Sigmoid colon (tissue), 6 donors: ENCODE measurements at regions not wholly inside any gene's neighbourhood (a gene's known extent, or its start where the extent isn't known, plus 50 kb on each side); places are given as distances from the start of the nearest gene placed in this dataset.

Experiments used
- DNase-seq: peaks from one replicate; pipeline ENCODE4 v3.0.0-alpha.2; 2019
- H3K27ac ChIP-seq, 4 donors: fragments of 200-600 bp; sonication (generic); one replicate each; pipeline ENCODE4 v1.5.1; 2016 to 2019; ENCODE audit warnings: mild to moderate bottlenecking in 1 of 4
- H3K27me3 ChIP-seq, 3 donors: fragments of 200-600 bp; sonication (generic); one replicate each; pipeline ENCODE4 v1.5.1; 2019; ENCODE audit warnings: mild to moderate bottlenecking in 1 of 3
- H3K36me3 ChIP-seq, 4 donors: fragments of 200-600 bp; sonication (generic); one replicate each; pipeline ENCODE4 v1.5.1; 2016 to 2019
- H3K4me1 ChIP-seq, 4 donors: fragments of 200-600 bp; sonication (generic); one replicate each; pipeline ENCODE4 v1.5.1; 2017 to 2019
- H3K4me3 ChIP-seq, 4 donors: fragments of 200-600 bp; sonication (generic); one replicate each; pipeline ENCODE4 v1.5.1; 2017 to 2019; ENCODE audit warnings: mild to moderate bottlenecking in 2 of 4, moderate library complexity in 1 of 4
- H3K9me3 ChIP-seq, 4 donors: fragments of 200-600 bp in 3 of 4; sonication (generic) in 3 of 4; one replicate each; pipeline versions ENCODE4 v1.5.1 to v1.6.1; 2013 to 2019
- CTCF ChIP-seq, 4 experiments: fragments of 450-650 bp in 3 of 4; fragments of 200-600 bp in 1 of 4; IDR thresholded peaks; one replicate each; pipeline ENCODE4 v1.5.1; 2016 to 2019; ENCODE audit warnings: antibody characterized with exemption in 4 of 4, mild to moderate bottlenecking in 3 of 4, moderate library complexity in 2 of 4
- EP300 ChIP-seq, 4 donors: sonication (generic); formaldehyde crosslinking; IDR thresholded peaks; one replicate each; pipeline ENCODE4 v1.6.1; 2017; ENCODE audit warnings: antibody characterized with exemption in 4 of 4
- POLR2A ChIP-seq, 2 donors: fragments of 450-650 bp; IDR thresholded peaks; one replicate each; pipeline ENCODE4 v1.6.1; 2016; ENCODE audit warnings: antibody characterized with exemption in 2 of 2, mild to moderate bottlenecking in 2 of 2, moderate library complexity in 2 of 2
- POLR2AphosphoS5 ChIP-seq, 4 donors: sonication (generic); formaldehyde crosslinking; IDR thresholded peaks; one replicate each; pipeline ENCODE4 v1.6.1; 2017; ENCODE audit warnings: antibody characterized with exemption in 4 of 4
- WGBS, 2 donors: extraction: QIAGEN DNeasy Blood & Tissue Kit; methylation state at CpG; one replicate each; pipeline ENCODE4 v1.1.7; 2013; 5-methylcytosine and 5-hydroxymethylcytosine counted together
- intact Hi-C: fragments of 100-400 bp; cut with DNase I; formaldehyde crosslinking; loops from one replicate; pipeline ENCODE4 v1.15.1; 2023
- donor health status: healthy with polysubstance abuse.
- donor health status: healthy.

GRCh38 chr5:171600741-171601265, 181.4 kb downstream of the FGF18 start:
- Histone ChIP-seq H3K4me3 (no peak overlapping the region), H3K36me3 (no peaks in the 10 kb centered on the region), H3K27me3 (no peaks in the 10 kb centered on the region), H3K27ac (no peak overlapping the region), H3K4me1 (peaks cover 0 to 6% (median 0%) of the 10 kb centered on the region in 4 donors), H3K9me3 (no peaks in the 10 kb centered on the region)
- WGBS, 2 donors, result 20 to 22% methylated on average over 8 of the region's 8 CpGs
- intact Hi-C loops, result loop anchor here (10.0 kb wide), 1 partner anchor 176 kb away; no protein-coding TSS in a partner anchor
- DNase-seq, result no peak
- TF ChIP-seq EP300 (IDR thresholded peaks at IDR 0.05), result no peak
- TF ChIP-seq CTCF (IDR thresholded peaks at IDR 0.05), result no peak
- TF ChIP-seq POLR2AphosphoS5 (IDR thresholded peaks at IDR 0.05), result no peak
- TF ChIP-seq POLR2A (IDR thresholded peaks at IDR 0.05), result no peak

GRCh38 chr5:171601266-171601881, 181.9 kb downstream of the FGF18 start:
- Histone ChIP-seq H3K4me1 (peaks cover 0 to 1% (median 0%) of the 10 kb centered on the region in 4 donors), H3K27ac (no peak overlapping the region), H3K27me3 (no peaks in the 10 kb centered on the region), H3K9me3 (no peaks in the 10 kb centered on the region), H3K4me3 (no peak overlapping the region), H3K36me3 (no peaks in the 10 kb centered on the region)
- intact Hi-C loops, result loop anchor here (10.0 kb wide), 1 partner anchor 177 kb away; no protein-coding TSS in a partner anchor
- DNase-seq, result no peak
- 38 to 48% methylated on average over 9 of the region's 9 CpGs for WGBS, 2 donors
- TF ChIP-seq POLR2AphosphoS5 (IDR thresholded peaks at IDR 0.05) (no peak), POLR2A (IDR thresholded peaks at IDR 0.05) (no peak), CTCF (IDR thresholded peaks at IDR 0.05) (no peak), EP300 (IDR thresholded peaks at IDR 0.05) (no peak)

DNA sequence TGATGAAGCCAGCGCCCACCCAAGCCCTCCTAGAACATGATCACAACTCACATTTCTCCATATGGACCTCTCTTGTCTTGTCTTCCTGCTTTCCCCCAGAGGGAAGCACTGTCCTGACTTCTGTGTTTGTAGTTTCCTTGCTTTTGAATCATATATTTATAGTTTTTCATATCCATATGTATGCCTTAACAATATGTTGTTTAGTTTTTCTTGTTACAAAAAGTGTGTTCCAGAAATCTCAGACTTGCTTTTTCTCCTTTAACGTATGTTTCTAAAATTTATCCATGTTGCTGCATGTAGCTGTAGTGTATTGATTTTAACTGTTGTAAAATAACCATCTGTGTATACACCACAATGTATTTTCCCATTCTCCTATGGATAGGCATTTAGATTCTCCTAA, 182.0 kb upstream of the SMIM23 start:
- Histone ChIP-seq H3K27me3 (no peaks in the 10 kb centered on the region), H3K4me3 (no peak overlapping the region), H3K27ac (no peak overlapping the region), H3K4me1 (no peaks in the 10 kb centered on the region), H3K36me3 (no peaks in the 10 kb centered on the region), H3K9me3 (peaks cover 0 to 3% (median 0%) of the 10 kb centered on the region in 4 donors)
- 87 to 92% methylated on average over 2 of the region's 2 CpGs for WGBS, 2 donors
- DNase-seq, result no peak
- intact Hi-C loops, result loop anchor here (10.0 kb wide), 1 partner anchor 179 kb away; no protein-coding TSS in a partner anchor
- TF ChIP-seq EP300 (IDR thresholded peaks at IDR 0.05) (no peak), POLR2AphosphoS5 (IDR thresholded peaks at IDR 0.05) (no peak), POLR2A (IDR thresholded peaks at IDR 0.05) (no peak), CTCF (IDR thresholded peaks at IDR 0.05) (no peak)

DNA sequence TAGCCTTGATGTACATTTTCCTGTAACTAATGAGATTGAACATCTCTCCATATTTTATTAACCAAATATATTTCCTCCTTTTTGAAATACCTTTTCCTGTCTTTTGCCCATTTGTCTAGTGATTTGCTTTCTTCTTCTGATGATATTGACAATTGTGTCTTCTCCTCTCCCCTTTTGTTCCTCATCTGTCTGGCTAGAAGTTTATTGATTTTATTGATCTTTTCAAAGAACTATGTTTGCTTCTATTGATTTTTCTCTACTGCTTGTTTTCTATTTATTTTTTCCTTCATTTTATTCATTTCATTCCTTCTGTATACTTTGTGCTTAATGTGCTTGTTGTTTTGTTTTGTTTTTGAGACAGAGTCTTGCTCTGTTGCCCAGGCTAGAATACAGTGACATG, 181.4 kb upstream of the SMIM23 start:
- no peak for TF ChIP-seq POLR2A (IDR thresholded peaks at IDR 0.05)
- no peak for TF ChIP-seq CTCF (IDR thresholded peaks at IDR 0.05)
- no peak for TF ChIP-seq POLR2AphosphoS5 (IDR thresholded peaks at IDR 0.05)
- no peak for TF ChIP-seq EP300 (IDR thresholded peaks at IDR 0.05)
- intact Hi-C loops, result loop anchor here (10.0 kb wide), 1 partner anchor 179 kb away; no protein-coding TSS in a partner anchor
- Histone ChIP-seq H3K27me3 (no peaks in the 10 kb centered on the region), H3K4me3 (no peak overlapping the region), H3K36me3 (no peaks in the 10 kb centered on the region), H3K27ac (no peak overlapping the region), H3K9me3 (peaks cover 0 to 3% (median 0%) of the 10 kb centered on the region in 4 donors), H3K4me1 (no peaks in the 10 kb centered on the region)
- DNase-seq, result no peak
